HFF-Myc (cell line): ENCODE measurements at regions not wholly inside any gene's neighbourhood (a gene's known extent, or its start where the extent isn't known, plus 50 kb on each side); places are given as distances from the start of the nearest gene placed in this dataset.

Experiments used
- DNase-seq: peaks from one replicate; pipeline ENCODE4 v3.0.0-alpha.2; 2011; ENCODE audit warnings: low read depth; ENCODE audit errors: extremely low read depth
- H3K4me3 ChIP-seq: replicated peaks from 2 replicates; pipeline ENCODE4 v1.5.1; 2011; ENCODE audit warnings: low read depth, mild to moderate bottlenecking, control low read depth, low read length
- TF ChIP-seq, protein P1 (sequence below): IDR thresholded peaks from 2 replicates; pipeline ENCODE4 v1.5.1; 2012; ENCODE audit warnings: mild to moderate bottlenecking, low read depth, low read length, control low read depth; ENCODE audit errors: missing control alignments

DNA sequence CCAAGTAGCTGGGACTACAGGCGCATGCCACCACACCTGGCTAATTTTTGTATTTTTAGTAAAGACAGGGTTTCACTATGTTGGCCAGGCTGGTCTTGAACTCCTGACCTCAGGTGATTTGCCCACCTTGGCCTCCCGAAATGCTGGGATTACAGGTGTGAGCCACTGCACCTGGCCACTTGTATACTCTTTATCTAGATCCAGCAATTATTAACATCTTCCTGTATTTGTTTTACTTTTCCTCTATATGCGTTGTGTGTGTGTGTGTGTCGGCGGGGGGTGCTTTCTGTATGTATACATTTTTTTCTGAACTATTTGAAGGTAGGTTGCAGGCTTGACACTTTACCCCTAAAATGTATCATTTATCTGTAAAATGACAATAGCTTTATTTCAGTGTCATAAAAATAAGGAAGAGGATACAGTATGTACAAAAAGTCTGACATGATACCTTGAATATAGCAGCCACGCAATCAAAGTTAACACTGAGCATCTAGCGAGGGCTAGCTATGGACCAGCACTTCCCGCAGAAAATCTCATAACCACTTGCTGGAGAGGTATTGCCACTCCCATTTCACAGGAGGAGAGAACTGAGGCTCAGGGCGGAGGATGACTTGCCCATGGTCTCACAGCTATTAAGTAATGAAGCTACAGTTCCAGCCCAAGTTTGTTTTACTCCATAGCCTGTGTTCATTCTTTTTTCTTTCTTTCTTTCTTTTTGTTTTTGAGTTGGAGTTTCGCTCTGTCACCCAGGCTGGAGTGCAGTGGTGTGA is 251.3 kb downstream of the MYCN start:
- no peak overlapping the region for H3K4me3 ChIP-seq
- no peak for DNase-seq
- TF ChIP-seq, protein P1, sequence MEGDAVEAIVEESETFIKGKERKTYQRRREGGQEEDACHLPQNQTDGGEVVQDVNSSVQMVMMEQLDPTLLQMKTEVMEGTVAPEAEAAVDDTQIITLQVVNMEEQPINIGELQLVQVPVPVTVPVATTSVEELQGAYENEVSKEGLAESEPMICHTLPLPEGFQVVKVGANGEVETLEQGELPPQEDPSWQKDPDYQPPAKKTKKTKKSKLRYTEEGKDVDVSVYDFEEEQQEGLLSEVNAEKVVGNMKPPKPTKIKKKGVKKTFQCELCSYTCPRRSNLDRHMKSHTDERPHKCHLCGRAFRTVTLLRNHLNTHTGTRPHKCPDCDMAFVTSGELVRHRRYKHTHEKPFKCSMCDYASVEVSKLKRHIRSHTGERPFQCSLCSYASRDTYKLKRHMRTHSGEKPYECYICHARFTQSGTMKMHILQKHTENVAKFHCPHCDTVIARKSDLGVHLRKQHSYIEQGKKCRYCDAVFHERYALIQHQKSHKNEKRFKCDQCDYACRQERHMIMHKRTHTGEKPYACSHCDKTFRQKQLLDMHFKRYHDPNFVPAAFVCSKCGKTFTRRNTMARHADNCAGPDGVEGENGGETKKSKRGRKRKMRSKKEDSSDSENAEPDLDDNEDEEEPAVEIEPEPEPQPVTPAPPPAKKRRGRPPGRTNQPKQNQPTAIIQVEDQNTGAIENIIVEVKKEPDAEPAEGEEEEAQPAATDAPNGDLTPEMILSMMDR: no peak

DNA sequence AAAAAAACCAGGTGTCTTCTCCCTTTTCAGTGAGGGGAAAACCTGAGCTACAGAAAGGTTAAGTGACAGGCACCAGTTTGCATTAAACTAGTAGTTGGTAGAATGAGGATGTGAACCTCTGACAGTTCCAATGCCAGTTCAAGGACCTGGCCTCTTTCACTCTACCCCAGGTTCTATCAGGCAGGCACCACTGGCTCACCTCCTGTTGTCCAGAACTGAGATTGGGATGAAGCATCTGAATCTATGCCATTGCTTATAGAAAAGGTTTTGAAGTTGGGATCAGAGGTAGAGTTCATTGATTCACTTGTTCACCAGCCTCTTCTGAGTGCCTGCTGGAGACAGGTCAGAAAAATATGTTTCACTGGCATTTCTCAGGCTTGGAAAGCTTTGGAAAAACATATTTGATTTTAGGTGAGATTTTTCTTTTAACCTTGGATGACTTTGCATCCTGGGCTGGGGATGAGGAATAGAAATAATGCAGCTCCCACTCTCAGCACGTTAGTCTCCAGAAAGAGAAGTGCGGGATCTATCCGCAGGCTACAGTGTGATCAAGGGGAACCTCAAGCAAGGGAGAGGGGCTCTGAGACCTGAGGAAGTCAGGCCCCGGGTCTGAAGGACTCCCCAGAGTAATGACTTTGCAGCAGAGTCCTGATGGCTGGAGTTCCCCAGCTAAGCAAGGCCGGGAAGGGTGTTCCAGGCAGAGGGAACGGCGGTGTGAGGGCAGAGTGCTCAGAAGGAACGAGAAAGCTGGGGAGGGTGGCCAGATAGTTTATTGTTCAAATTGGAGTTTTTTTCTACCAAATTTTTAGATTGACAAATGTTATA is 250.3 kb downstream of the MYCN start:
- no peak overlapping the region for H3K4me3 ChIP-seq
- no peak for DNase-seq
- TF ChIP-seq, protein P1: no peak

DNA sequence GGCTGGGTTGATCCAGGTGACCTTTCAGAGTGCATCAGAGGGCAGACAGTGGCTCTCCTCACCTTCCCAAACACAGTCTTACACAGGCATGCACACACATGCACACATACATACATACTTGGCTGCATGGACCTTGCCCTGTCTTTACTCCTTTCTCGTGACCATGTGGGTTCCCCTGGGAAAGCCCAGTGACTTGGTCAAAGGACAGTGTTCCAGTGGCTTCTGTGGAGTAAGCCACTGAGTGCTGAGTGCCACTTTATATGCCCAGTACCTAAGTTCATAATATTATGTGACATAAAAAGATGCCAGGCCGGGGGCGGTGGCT is 249.4 kb downstream of the MYCN start:
- TF ChIP-seq, protein P1: no peak
- no peak for DNase-seq

DNA sequence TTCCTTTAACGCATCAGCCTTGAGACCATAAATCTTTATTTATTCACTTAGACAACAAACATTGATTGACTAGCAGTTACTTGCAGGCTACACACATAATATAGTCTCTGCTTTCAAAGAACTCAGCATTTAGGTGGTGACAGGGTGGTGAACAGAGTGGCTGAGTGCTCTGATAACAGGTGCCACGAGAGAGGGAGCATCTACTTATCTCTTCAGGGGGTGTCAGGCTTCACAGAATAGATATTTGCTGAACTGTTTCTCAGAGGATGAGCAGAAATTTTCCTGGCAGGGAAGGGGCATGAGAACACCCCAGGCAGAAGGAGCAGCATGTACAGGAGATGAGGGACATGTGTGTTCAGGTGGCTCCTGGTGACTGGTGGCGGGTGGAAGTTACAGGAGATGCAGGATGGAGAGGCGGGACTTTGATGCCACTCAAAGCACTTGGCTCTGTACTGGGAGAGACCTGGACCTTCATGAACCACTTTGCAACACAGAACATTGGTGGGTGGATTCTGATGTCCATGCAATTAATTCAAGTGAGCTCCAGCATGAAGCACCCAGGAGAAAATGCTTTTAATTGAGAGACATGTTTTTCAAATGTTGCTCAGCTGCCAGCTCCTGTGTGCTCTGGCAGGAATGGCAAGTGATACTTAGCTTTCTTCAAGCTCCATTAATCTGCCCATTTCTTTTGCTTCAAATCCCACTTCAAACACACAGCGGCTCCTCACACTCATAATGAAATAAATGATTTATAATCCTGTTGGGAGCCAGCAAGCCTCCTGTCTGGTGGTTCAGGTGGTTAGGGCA is 248.9 kb downstream of the MYCN start:
- TF ChIP-seq, protein P1: no peak
- H3K4me3 ChIP-seq: no peak overlapping the region
- DNase-seq: no peak

More for the DNA sequence above, 249.4 kb downstream of the MYCN start:
- H3K4me3 ChIP-seq: no peak overlapping the region

DNA sequence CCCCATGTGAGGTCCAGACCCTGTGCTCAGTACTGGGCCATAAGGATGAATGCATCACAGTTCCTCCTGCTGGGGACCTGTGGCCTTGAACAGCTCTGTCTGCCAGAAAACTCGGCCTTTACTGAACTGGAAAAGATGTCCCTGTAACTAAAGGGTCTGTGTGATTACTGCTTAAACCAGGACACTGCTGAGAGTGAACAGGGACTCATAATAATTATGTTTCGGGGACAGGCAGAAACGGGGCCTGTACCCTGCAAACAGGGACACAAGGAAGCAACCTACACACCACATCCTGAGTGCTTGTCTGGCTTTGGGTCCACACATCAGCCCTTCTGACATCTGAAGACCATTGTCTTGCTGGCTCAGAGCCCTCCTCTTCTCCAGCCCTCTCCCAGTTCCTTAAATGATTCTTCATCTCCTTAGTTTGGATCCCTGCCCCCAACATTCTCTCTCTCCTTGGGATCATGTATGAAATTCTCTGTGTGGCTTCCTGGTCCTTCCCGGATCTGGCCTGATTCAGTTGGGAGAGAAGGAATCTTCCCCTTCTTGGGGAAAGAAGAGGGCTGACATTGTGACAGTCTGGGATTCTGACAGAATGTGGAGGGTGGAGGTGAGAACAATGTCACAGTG is 248.0 kb downstream of the MYCN start:
- TF ChIP-seq, protein P1: no peak
- H3K4me3 ChIP-seq: no peak overlapping the region
- no peak for DNase-seq

DNA sequence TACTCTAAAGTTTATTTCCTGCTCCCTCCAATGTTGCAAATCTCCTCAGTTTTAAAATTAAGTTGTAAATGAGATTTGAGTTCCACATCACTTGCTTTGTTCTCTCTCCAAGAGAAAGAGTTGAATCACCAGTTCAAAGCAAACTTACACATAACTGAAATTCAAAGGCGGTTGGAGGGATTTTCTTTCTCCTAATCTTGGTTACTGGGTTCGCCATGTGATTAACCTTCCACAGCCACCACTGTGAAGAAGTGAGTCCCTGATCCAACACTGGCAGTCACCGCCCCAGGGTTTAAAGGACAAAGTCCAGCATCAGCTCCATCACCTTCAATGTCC is 247.1 kb downstream of the MYCN start:
- no peak overlapping the region for H3K4me3 ChIP-seq
- no peak for DNase-seq
- TF ChIP-seq, protein P1: no peak
